ENCODE measurements at regions not wholly inside any gene's neighbourhood (a gene's known extent, or its start where the extent isn't known, plus 50 kb on each side); places are given as distances from the start of the nearest gene placed in this dataset.

DNA sequence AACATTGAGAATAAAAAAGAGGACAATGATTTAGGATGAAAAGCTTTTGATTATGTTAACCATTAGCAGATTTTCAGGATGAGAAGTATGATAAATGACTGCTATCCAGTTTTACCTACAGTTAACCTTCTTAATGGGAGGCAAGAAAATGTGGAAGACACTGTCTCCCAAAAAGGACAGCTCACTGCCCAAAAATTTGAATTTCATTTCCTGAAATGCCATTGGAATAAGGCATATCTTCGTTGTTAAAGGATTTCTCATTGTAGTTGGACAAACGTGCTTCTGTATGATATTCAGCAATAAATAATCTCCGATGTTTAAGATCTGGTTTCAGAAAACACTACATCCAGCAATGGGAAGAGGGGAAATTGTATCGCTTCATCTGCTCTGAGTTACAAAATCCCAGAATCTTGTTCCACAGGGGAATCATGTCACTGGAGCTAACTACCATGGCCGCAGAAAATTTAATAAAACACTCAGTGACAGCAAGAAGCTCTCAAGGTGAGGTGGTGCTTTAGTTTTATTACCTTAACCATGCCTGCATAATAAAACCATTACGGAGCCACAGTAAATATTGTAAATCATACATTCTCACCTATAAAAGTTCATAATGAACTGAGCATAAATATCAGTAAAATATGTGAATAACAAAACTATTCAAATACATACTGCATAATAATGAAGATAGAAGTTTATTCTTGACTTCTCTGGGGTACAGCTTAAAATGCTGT is 552.3 kb downstream of the PCDH7 start:
- DNase-seq (ENCODE audit: low read depth in 3 of 3) = no peak

DNA sequence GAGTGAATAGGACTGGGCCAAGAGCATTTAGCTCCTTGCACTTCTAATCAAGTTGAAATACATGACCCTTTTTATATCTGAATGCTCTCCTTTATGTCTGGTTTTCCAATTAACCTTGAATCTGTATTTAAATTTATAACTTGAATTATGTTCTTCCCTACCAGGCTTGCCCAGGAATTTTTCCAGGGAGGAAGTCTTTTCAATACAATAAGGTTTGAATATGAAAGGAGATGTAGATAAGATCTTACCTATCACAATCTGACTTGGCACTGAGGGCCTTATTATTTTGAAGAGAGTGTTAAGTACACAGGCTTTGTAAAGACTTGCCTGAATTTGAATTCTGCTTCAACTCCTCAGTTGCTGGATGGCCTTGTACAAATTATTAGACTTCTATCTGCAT is 555.7 kb downstream of the PCDH7 start:
- DNase-seq (ENCODE audit: low read depth in 3 of 3) = no peak

DNA sequence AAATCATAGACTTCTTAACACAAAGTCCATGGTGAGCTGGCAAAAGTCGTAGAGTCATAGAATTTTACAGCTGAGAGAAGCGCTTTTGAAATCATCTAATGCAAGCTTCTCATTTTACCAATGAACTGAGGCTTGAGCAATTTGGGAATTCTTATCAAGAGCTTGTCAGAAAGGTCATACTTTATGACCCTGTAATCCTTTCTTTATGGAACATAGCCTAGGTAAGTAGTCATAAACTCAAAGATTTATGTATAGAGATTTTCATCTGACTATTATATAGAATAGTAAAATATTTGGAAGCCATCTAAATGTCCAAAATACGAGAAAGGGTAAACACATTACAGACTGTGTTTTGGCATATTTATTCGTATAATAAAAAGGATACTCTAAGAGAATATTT is 563.5 kb downstream of the PCDH7 start:
- no peak for DNase-seq (ENCODE audit: low read depth in 3 of 3)

DNA sequence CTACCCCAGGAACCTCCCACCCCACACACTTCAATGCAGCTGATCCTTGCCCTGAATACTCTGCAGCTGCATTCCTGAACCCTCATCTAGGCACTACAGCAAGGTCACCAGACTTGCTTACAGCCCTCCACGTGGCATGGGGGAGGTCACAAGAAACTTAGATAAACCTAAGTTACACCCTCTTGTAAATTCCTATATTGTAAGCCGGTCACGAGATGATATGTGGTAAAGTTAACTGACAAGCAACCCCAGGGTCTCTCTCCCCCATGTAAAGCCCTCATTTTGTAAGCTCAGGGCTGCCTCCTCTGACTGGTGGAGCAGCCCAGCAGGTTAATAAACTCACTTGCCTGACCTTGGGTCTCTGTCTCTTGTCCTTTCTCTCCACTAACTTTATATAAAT is 570.7 kb downstream of the PCDH7 start:
- no peak for DNase-seq (ENCODE audit: low read depth in 3 of 3)

DNA sequence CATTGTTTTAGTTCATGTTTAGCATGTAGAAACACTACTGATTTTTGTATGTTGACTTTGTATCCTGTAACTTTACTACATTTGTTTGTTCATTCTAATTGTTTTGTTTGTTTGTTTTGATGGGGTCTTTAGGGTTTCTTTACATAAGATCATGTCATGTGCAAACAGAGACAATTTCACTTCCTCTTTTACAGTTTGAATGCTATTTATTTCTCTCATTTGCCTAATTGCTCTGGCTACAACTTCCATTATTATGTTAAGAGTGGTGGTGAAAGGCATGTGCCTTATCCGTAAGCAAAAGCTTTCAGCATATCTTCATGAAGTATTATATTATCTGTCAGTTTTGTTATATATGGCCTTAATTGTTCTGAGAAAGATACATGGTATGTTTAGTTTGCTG is 571.1 kb downstream of the PCDH7 start:
- DNase-seq (ENCODE audit: low read depth in 3 of 3) = no peak

DNA sequence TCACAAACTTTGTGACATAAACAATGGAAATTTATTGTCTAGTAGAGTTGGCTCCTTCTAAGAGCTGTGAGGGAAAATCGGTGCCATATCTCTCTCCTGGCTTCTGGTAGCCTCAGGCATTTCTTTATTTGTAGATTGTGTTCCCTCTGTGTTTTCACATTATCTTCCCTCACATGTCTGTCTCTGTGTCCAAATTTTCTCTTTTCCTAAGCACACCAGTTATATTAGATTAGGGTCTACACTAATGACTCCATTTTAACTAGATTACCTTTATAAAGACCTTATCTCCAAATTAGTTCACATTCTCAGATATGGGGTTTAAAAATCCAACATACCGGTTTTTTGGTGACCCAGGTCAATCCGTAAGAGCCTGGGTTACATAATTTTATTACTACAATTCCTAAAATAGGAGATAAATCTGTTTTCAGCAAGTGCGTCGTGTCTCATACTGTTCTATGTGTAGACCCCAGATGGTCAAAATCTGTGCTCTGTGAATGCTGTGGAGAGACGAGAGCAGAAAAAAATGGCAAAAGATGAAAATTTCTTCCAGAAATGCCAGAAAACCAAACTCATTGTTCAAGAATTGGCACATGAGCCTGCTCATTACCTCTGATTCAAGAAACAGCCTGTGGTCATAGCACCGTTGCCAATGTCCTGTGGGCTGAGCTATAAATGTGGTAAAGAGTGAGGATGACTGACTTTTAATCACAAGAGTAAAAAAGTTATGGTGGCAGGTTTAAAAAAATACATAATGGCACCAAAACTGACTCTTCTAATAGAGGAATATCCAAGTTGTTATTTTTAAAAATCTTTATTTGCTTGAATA is 574.7 kb downstream of the PCDH7 start:
- DNase-seq (ENCODE audit: low read depth in 3 of 3) = no peak

DNA sequence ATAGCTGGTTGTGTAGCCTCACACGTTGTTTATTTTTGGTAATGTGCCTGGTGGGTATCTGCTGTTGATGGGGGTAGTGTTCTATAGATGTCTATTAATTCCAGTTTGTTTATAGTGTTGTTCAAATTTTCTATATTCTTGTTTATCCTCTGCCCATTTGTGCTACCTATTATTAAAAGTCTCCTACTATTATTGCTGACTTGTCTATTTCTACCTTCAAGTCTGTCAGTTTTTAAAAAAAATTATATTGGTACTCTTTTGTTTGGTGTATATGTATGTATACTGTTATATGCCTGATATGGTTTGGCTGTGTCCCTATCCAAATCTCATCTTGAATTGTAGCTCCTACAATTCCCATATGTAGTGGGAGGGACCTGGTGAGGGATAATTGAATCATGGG is 578.6 kb downstream of the PCDH7 start:
- DNase-seq (ENCODE audit: low read depth in 3 of 3) = no peak

DNA sequence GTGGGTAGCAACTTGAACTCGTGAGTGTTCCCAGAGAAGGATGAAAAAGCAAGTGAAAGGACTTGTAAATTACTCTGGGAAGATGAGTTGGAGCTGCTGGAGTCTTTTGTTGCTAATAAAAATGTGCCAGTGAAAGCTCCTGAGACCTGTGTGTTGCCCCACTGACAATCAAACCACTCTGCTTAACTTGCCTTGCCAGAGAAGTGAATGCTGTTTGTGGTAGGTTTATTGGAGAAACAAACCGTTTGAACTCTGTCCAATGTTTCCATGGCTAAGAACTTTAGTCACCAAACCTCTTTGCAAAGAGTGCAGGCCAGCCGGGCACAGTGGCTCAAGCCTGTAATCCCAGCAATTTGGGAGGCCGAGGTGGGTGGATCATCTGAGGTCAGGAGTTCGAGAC is 586.9 kb downstream of the PCDH7 start:
- DNase-seq (ENCODE audit: low read depth in 3 of 3) = no peak

DNA sequence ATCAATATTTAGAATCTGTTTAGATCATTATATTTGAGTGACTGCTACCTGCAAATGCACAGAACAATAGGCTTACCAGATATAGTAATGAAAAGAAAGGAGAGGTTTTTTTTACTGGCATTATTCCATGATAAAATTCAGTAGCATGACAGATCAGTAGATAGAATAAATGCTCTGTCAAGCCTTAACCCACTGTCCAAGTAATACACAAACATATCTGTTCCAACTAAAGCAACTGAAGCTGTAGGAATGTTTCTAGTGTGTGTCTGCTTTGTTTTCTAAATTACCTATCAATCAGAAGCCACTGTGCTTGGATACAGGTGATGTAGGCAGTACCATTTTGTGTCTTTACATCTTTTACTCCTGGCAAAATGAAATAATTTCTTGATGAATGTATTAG is 604.6 kb downstream of the PCDH7 start:
- no peak for DNase-seq (ENCODE audit: low read depth in 3 of 3)

DNA sequence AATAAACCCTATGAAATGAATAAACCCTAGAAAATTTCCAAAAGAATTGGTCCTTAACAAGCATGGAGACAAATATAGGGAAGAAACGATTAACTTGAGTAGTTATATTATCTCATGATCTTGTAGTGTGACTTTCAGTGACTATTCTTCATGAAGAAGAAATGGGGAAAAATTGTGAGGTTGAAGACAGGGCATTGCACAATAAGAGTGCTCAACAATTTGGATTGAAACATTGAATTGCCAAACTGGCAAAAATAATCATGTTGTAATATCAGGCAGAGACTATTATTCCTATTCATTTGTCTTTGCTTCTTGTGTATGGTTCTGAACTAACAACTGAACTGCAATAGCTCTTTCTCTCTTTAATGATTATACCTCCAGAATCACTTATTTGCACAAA is 605.1 kb downstream of the PCDH7 start:
- no peak for DNase-seq (ENCODE audit: low read depth in 3 of 3)

DNA sequence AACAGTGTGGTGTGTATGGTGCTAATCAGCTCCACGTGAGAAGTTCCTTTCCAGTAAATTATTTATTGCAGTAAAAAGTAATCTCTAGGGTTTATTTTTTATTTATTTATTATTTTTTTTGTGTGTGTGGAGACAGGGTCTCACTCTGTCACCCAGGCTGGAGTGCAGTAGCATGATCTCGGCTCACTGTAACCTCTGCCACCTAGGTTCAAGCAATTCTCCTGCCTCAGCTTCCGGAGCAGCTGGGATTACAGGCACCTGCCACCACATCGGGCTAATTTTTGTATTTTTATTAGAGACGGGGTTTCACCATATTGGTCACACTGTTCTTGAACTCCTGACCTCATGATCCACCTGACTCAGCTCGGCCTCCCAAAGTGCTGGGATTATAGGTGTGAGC is 606.9 kb downstream of the PCDH7 start:
- DNase-seq (ENCODE audit: low read depth in 3 of 3) = no peak

DNA sequence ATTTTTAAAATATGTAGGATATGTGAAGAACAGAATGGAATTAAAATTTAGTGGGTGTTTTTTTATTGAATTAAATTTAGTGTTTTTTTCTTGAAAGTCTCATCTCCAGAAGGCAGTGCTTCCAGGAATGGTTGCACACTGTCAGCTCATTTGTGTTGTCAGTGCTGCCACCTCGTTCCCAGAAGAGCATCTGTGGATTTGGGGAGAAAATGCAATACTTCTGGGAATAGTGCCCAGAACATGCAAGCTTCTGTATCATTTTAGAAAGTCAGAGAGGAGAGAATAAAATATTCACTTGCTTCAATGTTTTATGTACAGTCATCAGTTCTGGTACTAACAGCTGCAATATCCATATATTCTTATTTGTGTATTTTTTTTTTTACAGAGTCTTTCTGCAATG is 608.8 kb downstream of the PCDH7 start:
- no peak for DNase-seq (ENCODE audit: low read depth in 3 of 3)

DNA sequence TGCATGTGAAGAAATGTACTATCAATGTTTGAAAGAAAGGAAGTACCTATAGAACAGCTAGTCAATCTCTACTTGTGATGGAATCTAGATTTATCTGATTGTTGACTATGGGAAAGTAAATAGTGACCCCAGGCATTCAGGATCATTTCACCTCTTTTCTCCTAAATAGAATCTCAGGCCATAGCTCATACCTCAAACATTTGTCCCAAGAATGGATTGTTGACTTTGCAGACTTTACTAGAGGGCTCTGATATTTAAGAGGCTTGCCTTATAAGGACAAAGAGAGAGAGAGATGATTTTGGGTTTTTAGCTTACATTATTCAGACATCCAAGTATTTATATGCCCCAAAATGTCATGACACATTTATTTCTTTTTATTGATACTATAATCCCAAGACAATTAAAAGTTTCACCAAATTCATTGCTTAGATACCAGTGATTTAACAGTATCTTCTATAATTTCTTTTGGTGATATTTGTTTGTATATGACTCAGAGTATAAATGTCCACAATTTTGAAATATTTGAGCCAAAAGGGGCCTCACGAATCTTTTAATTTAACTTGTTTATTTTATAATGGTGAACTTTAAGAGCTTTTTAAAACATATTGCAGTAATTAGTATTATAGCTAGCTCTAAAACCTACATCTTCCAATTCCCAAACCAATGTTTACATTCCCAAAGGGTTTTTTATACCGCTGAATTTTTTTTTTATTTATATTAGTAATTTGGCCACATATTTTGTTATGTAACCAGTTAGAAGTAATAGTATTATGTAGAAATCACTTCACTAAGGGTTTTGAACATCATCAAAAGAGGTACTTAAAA is 614.1 kb downstream of the PCDH7 start:
- DNase-seq (ENCODE audit: low read depth in 3 of 3) = no peak

DNA sequence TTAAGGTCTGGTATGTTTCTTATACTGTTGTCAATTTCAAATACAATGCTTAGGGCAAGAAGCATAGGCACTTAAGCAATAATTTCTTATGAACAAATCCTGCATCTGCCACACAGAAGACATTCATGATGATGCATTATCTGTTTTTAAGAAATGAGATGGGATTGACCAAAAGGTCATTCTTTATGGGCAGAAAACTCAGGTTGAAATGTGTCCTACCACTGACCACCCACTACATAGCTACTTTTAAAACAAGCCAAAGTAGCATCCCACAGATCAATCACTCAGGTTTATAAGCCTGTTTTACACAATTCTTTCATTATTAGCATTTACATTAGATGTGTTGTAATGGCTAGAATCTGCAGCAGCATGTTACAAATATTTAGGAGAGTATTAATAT is 617.8 kb downstream of the PCDH7 start:
- DNase-seq (ENCODE audit: low read depth in 3 of 3) = no peak

DNA sequence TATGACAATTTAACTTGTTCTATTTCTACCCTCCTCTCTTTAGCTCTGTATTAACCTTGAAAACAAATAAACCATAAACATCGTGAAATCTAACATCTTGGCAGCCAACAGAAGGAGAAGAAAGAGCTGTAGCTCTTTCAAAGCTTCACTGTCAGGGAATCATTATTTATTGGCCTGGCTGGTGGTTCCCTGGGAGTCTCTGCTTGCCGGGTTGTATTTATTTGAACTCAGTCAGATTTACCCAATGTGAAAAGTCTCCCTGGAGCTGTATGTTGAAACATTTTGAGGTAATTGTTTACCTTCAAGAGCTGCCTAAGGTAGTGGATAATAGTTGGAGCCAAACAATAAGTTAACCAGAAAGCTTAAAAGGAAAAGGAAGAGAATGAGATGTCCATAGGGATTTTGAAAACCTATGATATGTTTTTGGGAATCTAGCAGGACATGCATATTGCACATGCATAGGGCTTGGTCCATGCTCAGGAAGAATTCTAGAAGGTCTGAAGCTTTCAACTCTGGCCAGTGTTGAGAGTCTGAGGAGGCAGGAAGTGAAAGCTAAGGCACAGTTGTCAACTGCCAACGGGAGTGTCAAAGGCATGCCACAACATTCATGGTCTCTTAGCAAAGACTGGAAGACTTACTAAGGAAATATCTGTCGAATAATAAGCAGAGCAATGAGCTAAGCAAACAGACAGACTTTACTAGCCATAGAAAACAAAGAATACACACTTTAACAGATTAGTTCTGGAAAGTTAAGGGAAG is 621.6 kb downstream of the PCDH7 start:
- no peak for DNase-seq (ENCODE audit: low read depth in 3 of 3)

DNA sequence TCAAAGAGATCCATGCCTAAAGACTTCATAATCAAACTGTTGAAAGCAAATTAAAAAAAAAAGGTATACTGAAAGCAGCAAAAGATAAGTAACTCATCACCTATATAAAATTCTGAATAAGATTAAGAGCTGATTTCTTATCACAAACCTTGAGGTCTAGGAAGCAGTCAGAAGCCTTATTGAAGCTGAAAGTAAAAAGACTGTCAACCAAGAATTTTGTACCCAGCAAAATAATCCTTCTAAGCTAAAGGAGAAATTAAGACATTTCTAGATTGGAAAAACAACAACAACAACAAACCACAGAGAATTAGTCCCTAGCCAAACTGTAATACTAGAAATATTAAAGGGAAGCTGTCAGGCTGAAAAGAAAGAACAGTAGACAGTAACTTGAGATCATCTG is 622.9 kb downstream of the PCDH7 start:
- DNase-seq (ENCODE audit: low read depth in 3 of 3) = no peak

DNA sequence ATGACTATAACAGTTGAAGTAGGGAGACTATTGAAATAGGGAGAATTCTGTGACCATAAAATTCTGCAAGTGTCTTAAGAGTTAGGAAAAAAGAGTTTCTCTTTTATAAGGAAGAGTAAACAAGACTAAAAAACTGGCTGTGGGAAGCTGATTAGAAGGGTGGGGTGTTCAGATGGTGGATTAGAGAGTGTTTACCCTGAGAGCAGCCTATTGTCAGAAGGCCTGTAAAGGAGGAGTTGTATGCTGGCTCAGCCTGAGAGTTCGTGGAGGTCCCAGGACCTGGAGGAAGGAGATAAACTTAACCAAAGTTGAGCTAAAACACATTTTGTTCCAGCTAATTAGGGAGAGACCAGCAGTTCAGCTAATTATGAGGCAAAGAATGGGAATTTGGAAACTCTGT is 629.7 kb downstream of the PCDH7 start:
- DNase-seq (ENCODE audit: low read depth in 3 of 3) = no peak

DNA sequence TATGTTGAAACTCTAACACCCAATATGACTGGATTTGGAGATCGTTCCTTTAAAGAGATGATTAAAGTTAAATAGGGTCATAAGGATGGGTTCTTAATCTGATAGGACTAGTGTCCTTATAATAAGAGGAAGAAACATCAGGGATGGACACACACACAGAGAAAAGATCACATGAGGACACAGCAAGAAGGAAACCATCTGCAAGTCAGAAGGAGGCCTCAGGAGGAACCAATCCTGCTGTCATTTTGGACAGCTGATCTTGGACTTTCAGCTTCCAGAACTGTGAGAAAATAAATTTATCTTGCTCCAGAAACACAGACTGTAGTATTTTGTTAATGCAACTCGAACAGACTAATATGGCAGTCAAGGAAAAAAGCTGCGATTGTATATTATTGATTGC is 631.5 kb downstream of the PCDH7 start:
- no peak for DNase-seq (ENCODE audit: low read depth in 3 of 3)

DNA sequence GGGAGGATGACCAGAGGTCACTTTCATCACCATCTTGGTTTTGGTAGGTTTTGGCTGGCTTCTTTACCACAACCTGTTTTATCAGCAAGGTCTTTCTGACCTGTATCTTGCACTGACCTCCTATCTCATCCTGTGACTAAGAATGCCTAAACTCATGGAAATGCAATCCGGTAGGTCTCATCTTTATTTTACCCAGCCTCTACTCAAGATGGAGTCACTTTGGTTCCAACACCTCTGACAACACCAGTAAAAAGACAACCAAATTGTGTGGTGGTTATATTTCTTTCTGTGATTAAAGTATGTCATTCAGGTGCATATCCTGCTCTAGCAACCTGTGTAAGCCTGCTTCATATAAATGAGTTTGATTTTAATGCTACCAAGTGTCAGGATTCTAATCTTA is 636.7 kb downstream of the PCDH7 start:
- no peak for DNase-seq (ENCODE audit: low read depth in 3 of 3)

DNA sequence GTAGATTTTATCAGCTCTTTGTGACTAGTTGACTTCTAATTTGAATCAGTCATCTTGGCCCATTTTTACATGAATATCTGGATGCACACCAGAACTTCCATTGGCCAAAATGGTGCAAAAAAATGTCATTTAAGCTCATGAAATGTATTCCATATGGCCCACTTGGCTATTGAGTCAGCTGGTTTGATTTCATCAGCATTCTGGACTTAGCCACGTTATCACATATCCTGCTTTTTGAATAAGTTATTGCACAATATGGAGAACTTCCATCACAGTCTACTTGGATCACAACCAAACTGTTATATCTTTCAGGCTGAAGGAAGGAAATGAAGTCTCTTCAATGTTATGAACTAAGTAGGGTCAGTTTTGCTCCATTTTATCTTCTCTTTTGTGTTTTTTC is 640.6 kb downstream of the PCDH7 start:
- no peak for DNase-seq (ENCODE audit: low read depth in 3 of 3)

DNA sequence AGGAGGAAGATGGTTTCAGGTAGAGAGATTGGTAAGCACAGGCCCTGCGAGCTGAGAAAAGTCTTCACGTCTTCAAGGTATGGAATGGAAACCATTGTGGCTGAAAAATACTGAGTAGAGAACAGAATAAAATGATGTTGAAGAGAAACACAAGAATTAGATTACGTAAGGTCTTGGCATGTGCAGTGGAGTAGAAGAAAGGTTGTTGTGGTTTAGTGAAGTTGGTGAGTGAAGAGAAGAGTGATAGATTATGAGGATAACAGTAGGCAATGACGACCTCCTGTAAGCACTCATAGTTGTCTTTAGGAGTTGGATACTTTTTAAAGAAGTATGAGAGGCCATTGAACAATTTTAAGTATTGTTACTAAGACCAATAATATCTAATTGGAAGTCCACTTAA is 642.6 kb downstream of the PCDH7 start:
- DNase-seq (ENCODE audit: low read depth in 3 of 3) = no peak

Measured in stimulated activated CD4-positive, alpha-beta T cell treated with anti-CD3 and anti-CD28 coated beads, TNF-alpha, amount 100 ng/mL, for 24 hours (primary cell).